ENCODE measurements at regions not wholly inside any gene's neighbourhood (a gene's known extent, or its start where the extent isn't known, plus 50 kb on each side); places are given as distances from the start of the nearest gene placed in this dataset.

GRCh38 chr15:39194106-39194830, 386.6 kb upstream of the THBS1 start:
- no peak for DNase-seq

- no peak for DNase-seq
These were observed 384.9 kb upstream of the THBS1 start for GRCh38 chr15:39195961-39196486.

GRCh38 chr15:39198044-39199000, 382.6 kb upstream of the THBS1 start:
- DNase-seq, result no peak

GRCh38 chr15:39199076-39199475, 381.8 kb upstream of the THBS1 start:
- no peak for DNase-seq

- no peak for DNase-seq
These were observed 380.3 kb upstream of the THBS1 start for GRCh38 chr15:39200586-39200985.

GRCh38 chr15:39202641-39203040, 378.2 kb upstream of the THBS1 start:
- DNase-seq, result no peak

- no peak for DNase-seq
These were observed 376.8 kb upstream of the THBS1 start for GRCh38 chr15:39204031-39204430.

- DNase-seq, result no peak
These were observed 375.8 kb upstream of the THBS1 start for GRCh38 chr15:39205081-39205480.

- DNase-seq, result no peak
These were observed 375.1 kb upstream of the THBS1 start for GRCh38 chr15:39205506-39206371.

GRCh38 chr15:39207532-39208115, 373.3 kb upstream of the THBS1 start:
- DNase-seq, result no peak

GRCh38 chr15:39208187-39208586, 372.7 kb upstream of the THBS1 start:
- DNase-seq, result no peak

GRCh38 chr15:39209548-39210211, 371.2 kb upstream of the THBS1 start:
- DNase-seq, result no peak

- peak; percentile 31 for DNase-seq
These were observed 369.5 kb upstream of the THBS1 start for GRCh38 chr15:39211108-39211979.

- DNase-seq, result no peak
These were observed 367.5 kb upstream of the THBS1 start for GRCh38 chr15:39213385-39213840.

GRCh38 chr15:39215015-39215414, 365.9 kb upstream of the THBS1 start:
- DNase-seq, result no peak

- no peak for DNase-seq
These were observed 364.1 kb upstream of the THBS1 start for GRCh38 chr15:39216816-39217215.

GRCh38 chr15:39219608-39220007, 361.3 kb upstream of the THBS1 start:
- DNase-seq, result no peak

GRCh38 chr15:39226169-39226937, 354.5 kb upstream of the THBS1 start:
- no peak for DNase-seq

- DNase-seq, result no peak
These were observed 353.9 kb upstream of the THBS1 start for GRCh38 chr15:39227001-39227400.

- DNase-seq, result peak; percentile 16
These were observed 352.0 kb upstream of the THBS1 start for GRCh38 chr15:39228889-39229288.

Data from NCI-H82 (cell line).